Mesothelial cell of epicardium (in vitro differentiated cells): ENCODE measurements at regions not wholly inside any gene's neighbourhood (a gene's known extent, or its start where the extent isn't known, plus 50 kb on each side); places are given as distances from the start of the nearest gene placed in this dataset.

Experiments
- DNase-seq, 2 experiments: peaks; one replicate each; pipeline ENCODE4 v3.0.0; 2021; ENCODE audit warnings: low spot score in 2 of 2; ENCODE audit not compliant: unreplicated experiment in 2 of 2
- H3K27ac Mint-ChIP-seq: 2 replicates; pipeline ENCODE4 v1.8.0; 2021; ENCODE audit warnings: mixed read lengths
- H3K27me3 Mint-ChIP-seq: 2 replicates; pipeline ENCODE4 v1.8.0; 2021; ENCODE audit warnings: low read depth, mixed read lengths
- H3K36me3 Mint-ChIP-seq: 2 replicates; pipeline ENCODE4 v1.8.0; 2021; ENCODE audit warnings: mixed read lengths
- H3K4me1 Mint-ChIP-seq: 2 replicates; pipeline ENCODE4 v1.8.0; 2021; ENCODE audit warnings: mixed read lengths
- H3K4me3 Mint-ChIP-seq: 2 replicates; pipeline ENCODE4 v1.8.0; 2021; ENCODE audit warnings: mild to moderate bottlenecking, moderate library complexity, mixed read lengths
- H3K9me3 Mint-ChIP-seq: 2 replicates; pipeline ENCODE4 v1.8.0; 2021; ENCODE audit warnings: mixed read lengths
- CTCF ChIP-seq: fragments of 200-600 bp; sonication (generic); IDR thresholded peaks from one replicate; pipeline ENCODE4 v1.5.0; 2021; ENCODE audit warnings: antibody characterized with exemption; ENCODE audit not compliant: unreplicated experiment

- Mint-ChIP-seq H3K36me3 (no peaks in the 10 kb centered on the region), H3K4me3 (no peak overlapping the region), H3K27me3 (peaks cover 15% of the 10 kb centered on the region), H3K27ac (no peak overlapping the region), H3K9me3 (no peaks in the 10 kb centered on the region), H3K4me1 (no peaks in the 10 kb centered on the region)
- no peak for TF ChIP-seq CTCF
- DNase-seq, result no peak
These were observed 351.9 kb downstream of the SATB2 start for GRCh38 chr2:199105826-199106225.

GRCh38 chr2:199101487-199101886 is 356.3 kb downstream of the SATB2 start:
- Mint-ChIP-seq H3K27ac (no peak overlapping the region), H3K4me3 (no peak overlapping the region), H3K4me1 (no peaks in the 10 kb centered on the region), H3K9me3 (no peaks in the 10 kb centered on the region), H3K36me3 (no peaks in the 10 kb centered on the region), H3K27me3 (peaks cover 9% of the 10 kb centered on the region)
- no peak for DNase-seq
- TF ChIP-seq CTCF, result no peak

GRCh38 chr2:199100326-199101110 is 357.2 kb downstream of the SATB2 start:
- H3K4me3 Mint-ChIP-seq, result no peak overlapping the region

GRCh38 chr2:199092419-199092818 is 365.3 kb downstream of the SATB2 start:
- TF ChIP-seq CTCF, result no peak
- Mint-ChIP-seq H3K4me3 (no peak overlapping the region), H3K4me1 (no peaks in the 10 kb centered on the region), H3K27ac (no peak overlapping the region), H3K27me3 (peaks cover 10% of the 10 kb centered on the region), H3K36me3 (no peaks in the 10 kb centered on the region), H3K9me3 (no peaks in the 10 kb centered on the region)
- DNase-seq, result no peak

More at GRCh38 chr2:199100326-199101110, 357.2 kb downstream of the SATB2 start:
- H3K4me1 Mint-ChIP-seq, result no peaks in the 10 kb centered on the region
- H3K27ac Mint-ChIP-seq, result no peak overlapping the region
- peaks cover 9% of the 10 kb centered on the region for H3K27me3 Mint-ChIP-seq
- no peaks in the 10 kb centered on the region for H3K36me3 Mint-ChIP-seq
- no peaks in the 10 kb centered on the region for H3K9me3 Mint-ChIP-seq
- DNase-seq, result no peak
- no peak for TF ChIP-seq CTCF

GRCh38 chr2:199085261-199085660 is 372.5 kb downstream of the SATB2 start:
- H3K27ac Mint-ChIP-seq, result no peak overlapping the region
- TF ChIP-seq CTCF, result no peak
- H3K9me3 Mint-ChIP-seq, result no peaks in the 10 kb centered on the region
- H3K4me1 Mint-ChIP-seq, result no peaks in the 10 kb centered on the region
- H3K27me3 Mint-ChIP-seq, result peaks cover 3% of the 10 kb centered on the region
- no peak overlapping the region for H3K4me3 Mint-ChIP-seq
- DNase-seq, result no peak
- H3K36me3 Mint-ChIP-seq, result no peaks in the 10 kb centered on the region
